ENCODE measurements at regions not wholly inside any gene's neighbourhood (a gene's known extent, or its start where the extent isn't known, plus 50 kb on each side); places are given as distances from the start of the nearest gene placed in this dataset.

- ChIA-PET POLR2A (no interaction called here), CTCF (interaction anchor here (2.0 kb wide), 2 partner anchors 13 to 66 kb away, joined by 4 to 7 read pairs; no protein-coding TSS in a partner anchor)
- Histone ChIP-seq H3K36me3 (replicated peaks in 1 of 2; ENCODE audit: control insufficient read depth in 1 of 2, insufficient read depth in 2 of 2, low read length in 1 of 2) (no peaks in the 10 kb centered on the region), H3K79me2 (ENCODE audit: insufficient read depth) (no peaks in the 10 kb centered on the region), H3K4me3 (ENCODE audit: low read depth in 2 of 2, low read length in 1 of 2) (no peak overlapping the region), H3K4me2 (no peak overlapping the region), H3K27me3 (ENCODE audit: insufficient read depth) (no peaks in the 10 kb centered on the region), H3K9ac (no peak overlapping the region), H3K9me2 (no peaks in the 10 kb centered on the region), H2AFZ (ENCODE audit: low read depth) (no peak overlapping the region), H3K4me1 (ENCODE audit: control insufficient read depth in 1 of 2, insufficient read depth in 2 of 2, low read depth in 1 of 2, low read length in 1 of 2) (no peaks in the 10 kb centered on the region), H4K20me1 (ENCODE audit: insufficient read depth) (no peaks in the 10 kb centered on the region), H3K27ac (ENCODE audit: low read depth in 2 of 2, low read length in 1 of 2) (no peak overlapping the region), H3F3A (replicated peaks; ENCODE audit: insufficient read depth) (no peaks in the 10 kb centered on the region), H3K9me3 (no peaks in the 10 kb centered on the region)
- 36% methylated on average over 3 of the region's 11 CpGs for WGBS (ENCODE audit: low lambda C conversion rate)
- TF ChIP-seq RXRA (IDR thresholded peaks at IDR 0.05; ENCODE audit: borderline replicate concordance, low read depth), result no peak
- peak; percentile 27 for TF ChIP-seq RAD21 (IDR thresholded peaks at IDR 0.05; ENCODE audit: low read length)
- peak; percentile 62 for DNase-seq
Observed at GRCh38 chr2:240287496-240288086, 147.1 kb upstream of the OTOS start.

DNA sequence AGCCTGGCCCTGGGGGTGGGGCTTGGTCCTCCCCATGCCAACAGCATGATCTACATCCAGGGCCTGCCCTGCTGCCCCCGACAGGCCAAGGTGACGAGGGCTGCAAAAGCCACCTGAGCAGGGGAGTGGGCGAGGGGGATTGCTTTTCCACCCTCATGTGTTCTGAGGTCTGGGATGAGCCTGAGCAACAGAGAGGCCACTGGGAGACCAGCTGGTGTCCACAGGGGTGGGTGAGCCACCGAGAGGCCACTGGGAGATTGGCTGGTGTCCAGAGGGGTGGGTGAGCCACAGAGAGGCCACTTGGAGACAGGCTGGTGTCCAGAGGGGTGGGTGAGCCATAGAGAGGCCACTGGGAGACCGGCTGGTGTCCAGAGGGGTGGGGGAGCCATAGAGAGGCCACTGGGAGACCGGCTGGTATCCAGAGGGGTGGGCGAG is 147.4 kb upstream of the GPC1 start:
- no peaks in the 10 kb centered on the region for H3K27me3 ChIP-seq (ENCODE audit: insufficient read depth)
- no peak overlapping the region for H2AFZ ChIP-seq (ENCODE audit: low read depth)
- H3F3A ChIP-seq (replicated peaks; ENCODE audit: insufficient read depth), result no peaks in the 10 kb centered on the region
- H3K9me3 ChIP-seq, result no peaks in the 10 kb centered on the region
- H3K4me1 ChIP-seq (ENCODE audit: control insufficient read depth in 1 of 2, insufficient read depth in 2 of 2, low read depth in 1 of 2, low read length in 1 of 2), result peaks cover 0 to under 1% of the 10 kb centered on the region in 2 experiments; a peak in 1 of 4 replicates
- H3K4me3 ChIP-seq (ENCODE audit: low read depth in 2 of 2, low read length in 1 of 2), result no peak overlapping the region
- H4K20me1 ChIP-seq (ENCODE audit: insufficient read depth), result no peaks in the 10 kb centered on the region
- H3K36me3 ChIP-seq (replicated peaks in 1 of 2; ENCODE audit: control insufficient read depth in 1 of 2, insufficient read depth in 2 of 2, low read length in 1 of 2), result no peaks in the 10 kb centered on the region
- H3K9ac ChIP-seq, result no peak overlapping the region
- ChIA-PET CTCF (interaction anchor here (2.0 kb wide), 2 partner anchors 12 to 65 kb away, joined by 4 to 7 read pairs; no protein-coding TSS in a partner anchor), POLR2A (no interaction called here)
- no peak overlapping the region for H3K4me2 ChIP-seq
- H3K9me2 ChIP-seq, result no peaks in the 10 kb centered on the region
- no peaks in the 10 kb centered on the region for H3K79me2 ChIP-seq (ENCODE audit: insufficient read depth)
- no peak overlapping the region for H3K27ac ChIP-seq (ENCODE audit: low read depth in 2 of 2, low read length in 1 of 2)
- DNase-seq, result no peak
- 31% methylated on average over 6 of the region's 7 CpGs for WGBS (ENCODE audit: low lambda C conversion rate)
- TF ChIP-seq, protein P1, sequence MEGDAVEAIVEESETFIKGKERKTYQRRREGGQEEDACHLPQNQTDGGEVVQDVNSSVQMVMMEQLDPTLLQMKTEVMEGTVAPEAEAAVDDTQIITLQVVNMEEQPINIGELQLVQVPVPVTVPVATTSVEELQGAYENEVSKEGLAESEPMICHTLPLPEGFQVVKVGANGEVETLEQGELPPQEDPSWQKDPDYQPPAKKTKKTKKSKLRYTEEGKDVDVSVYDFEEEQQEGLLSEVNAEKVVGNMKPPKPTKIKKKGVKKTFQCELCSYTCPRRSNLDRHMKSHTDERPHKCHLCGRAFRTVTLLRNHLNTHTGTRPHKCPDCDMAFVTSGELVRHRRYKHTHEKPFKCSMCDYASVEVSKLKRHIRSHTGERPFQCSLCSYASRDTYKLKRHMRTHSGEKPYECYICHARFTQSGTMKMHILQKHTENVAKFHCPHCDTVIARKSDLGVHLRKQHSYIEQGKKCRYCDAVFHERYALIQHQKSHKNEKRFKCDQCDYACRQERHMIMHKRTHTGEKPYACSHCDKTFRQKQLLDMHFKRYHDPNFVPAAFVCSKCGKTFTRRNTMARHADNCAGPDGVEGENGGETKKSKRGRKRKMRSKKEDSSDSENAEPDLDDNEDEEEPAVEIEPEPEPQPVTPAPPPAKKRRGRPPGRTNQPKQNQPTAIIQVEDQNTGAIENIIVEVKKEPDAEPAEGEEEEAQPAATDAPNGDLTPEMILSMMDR (IDR thresholded peaks at IDR 0.05), result no peak
- TF ChIP-seq GABPA (IDR thresholded peaks at IDR 0.05; ENCODE audit: low read depth) (no peak), SMC3 (IDR thresholded peaks at IDR 0.05; ENCODE audit: low read depth, low read length) (no peak), EP300 (IDR thresholded peaks at IDR 0.05; ENCODE audit: borderline replicate concordance in 1 of 2, low read depth in 1 of 2, low read length in 1 of 2) (no peak), RAD21 (IDR thresholded peaks at IDR 0.05; ENCODE audit: low read length) (no peak), GATA2 (CRISPR knock-in tag; IDR thresholded peaks at IDR 0.05) (no peak), RXRA (IDR thresholded peaks at IDR 0.05; ENCODE audit: borderline replicate concordance, low read depth) (no peak), JUND (IDR thresholded peaks at IDR 0.05) (no peak), MEF2A (IDR thresholded peaks at IDR 0.05; ENCODE audit: borderline replicate concordance, low read depth) (no peak)
- TF ChIP-seq, protein P2, sequence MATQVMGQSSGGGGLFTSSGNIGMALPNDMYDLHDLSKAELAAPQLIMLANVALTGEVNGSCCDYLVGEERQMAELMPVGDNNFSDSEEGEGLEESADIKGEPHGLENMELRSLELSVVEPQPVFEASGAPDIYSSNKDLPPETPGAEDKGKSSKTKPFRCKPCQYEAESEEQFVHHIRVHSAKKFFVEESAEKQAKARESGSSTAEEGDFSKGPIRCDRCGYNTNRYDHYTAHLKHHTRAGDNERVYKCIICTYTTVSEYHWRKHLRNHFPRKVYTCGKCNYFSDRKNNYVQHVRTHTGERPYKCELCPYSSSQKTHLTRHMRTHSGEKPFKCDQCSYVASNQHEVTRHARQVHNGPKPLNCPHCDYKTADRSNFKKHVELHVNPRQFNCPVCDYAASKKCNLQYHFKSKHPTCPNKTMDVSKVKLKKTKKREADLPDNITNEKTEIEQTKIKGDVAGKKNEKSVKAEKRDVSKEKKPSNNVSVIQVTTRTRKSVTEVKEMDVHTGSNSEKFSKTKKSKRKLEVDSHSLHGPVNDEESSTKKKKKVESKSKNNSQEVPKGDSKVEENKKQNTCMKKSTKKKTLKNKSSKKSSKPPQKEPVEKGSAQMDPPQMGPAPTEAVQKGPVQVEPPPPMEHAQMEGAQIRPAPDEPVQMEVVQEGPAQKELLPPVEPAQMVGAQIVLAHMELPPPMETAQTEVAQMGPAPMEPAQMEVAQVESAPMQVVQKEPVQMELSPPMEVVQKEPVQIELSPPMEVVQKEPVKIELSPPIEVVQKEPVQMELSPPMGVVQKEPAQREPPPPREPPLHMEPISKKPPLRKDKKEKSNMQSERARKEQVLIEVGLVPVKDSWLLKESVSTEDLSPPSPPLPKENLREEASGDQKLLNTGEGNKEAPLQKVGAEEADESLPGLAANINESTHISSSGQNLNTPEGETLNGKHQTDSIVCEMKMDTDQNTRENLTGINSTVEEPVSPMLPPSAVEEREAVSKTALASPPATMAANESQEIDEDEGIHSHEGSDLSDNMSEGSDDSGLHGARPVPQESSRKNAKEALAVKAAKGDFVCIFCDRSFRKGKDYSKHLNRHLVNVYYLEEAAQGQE (IDR thresholded peaks at IDR 0.05; ENCODE audit: low read depth, low read length), result no peak

Measured in SK-N-SH (cell line).